GM12865 (cell line): ENCODE measurements at regions not wholly inside any gene's neighbourhood (a gene's known extent, or its start where the extent isn't known, plus 50 kb on each side); places are given as distances from the start of the nearest gene placed in this dataset.

Experiments used
- DNase-seq: peaks from one replicate; pipeline ENCODE4 v3.0.0; 2010; ENCODE audit warnings: low read depth
- H3K4me3 ChIP-seq: 2 replicates; pipeline ENCODE4 v1.5.1; 2011; ENCODE audit warnings: mild to moderate bottlenecking, low read depth, low read length, control low read depth
- CTCF ChIP-seq: IDR thresholded peaks from 2 replicates; pipeline ENCODE4 v1.5.1; 2011; ENCODE audit warnings: low read length, control low read depth, low read depth, inconsistent platforms; ENCODE audit not compliant: insufficient read depth; ENCODE audit errors: missing control alignments

DNA sequence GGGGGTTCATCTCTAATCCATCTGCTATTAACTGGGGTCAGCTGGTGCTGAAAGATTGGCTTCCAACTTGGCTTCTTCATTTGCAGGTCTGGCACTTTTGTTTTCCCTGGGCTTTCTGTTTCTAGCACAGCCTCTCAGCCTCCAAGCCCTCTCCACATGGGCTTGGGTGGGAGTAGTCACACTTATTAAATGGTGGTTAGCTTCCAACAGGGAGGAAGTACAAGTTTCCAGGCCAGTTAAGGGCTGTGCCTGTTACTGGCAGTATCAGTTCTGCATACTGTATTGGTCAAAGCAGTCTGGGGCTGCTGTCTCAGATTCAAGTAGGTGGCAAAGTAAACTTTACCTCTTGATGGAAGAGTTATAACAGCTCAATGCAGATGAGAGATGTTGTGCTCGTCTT is 627.1 kb upstream of the CCDC54 start:
- H3K4me3 ChIP-seq = no peak overlapping the region
- TF ChIP-seq CTCF = no peak
- no peak for DNase-seq

DNA sequence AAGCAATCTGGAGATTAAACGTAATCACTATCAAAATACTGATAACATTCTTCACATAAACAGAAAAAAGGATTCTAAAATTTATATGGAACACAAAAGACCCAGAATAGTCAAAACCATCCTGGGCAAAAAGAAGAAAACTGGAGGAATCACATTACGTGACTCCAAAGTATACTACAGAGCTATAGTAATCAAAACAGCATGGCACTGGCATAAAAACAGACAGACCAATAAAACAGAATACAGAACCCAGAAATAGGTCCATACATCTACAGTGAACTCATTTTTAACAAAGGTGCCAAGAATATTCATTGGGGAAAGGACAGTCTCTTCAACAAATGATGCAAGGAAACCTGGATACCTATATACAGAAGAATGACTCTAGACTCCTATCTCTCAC is 621.9 kb upstream of the CCDC54 start:
- no peak for DNase-seq
- TF ChIP-seq CTCF = no peak
- H3K4me3 ChIP-seq = no peak overlapping the region

- no peak for DNase-seq
- TF ChIP-seq CTCF = no peak
- H3K4me3 ChIP-seq = no peak overlapping the region
These were observed 620.3 kb upstream of the CCDC54 start for GRCh38 chr3:106756901-106757300.

DNA sequence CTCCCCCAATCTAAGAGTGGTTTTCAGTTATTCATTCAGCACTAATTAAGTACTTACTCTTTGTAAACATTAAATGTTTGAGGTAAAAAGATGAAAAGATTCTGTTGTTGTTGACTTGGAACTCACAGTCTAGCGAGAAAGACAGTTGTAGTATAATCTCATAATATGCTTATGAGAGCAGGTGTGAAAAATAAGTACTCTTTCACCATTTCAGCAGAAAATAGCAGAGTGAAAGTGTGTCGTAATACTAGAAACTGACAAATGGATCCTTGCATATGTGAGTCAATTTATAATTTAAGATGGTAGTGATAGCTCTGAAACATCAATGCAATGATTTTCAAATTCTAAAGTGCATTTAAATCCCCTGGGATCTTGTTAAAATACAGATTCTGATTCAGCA is 618.8 kb upstream of the CCDC54 start:
- no peak for TF ChIP-seq CTCF
- no peak for DNase-seq
- H3K4me3 ChIP-seq = no peak overlapping the region

DNA sequence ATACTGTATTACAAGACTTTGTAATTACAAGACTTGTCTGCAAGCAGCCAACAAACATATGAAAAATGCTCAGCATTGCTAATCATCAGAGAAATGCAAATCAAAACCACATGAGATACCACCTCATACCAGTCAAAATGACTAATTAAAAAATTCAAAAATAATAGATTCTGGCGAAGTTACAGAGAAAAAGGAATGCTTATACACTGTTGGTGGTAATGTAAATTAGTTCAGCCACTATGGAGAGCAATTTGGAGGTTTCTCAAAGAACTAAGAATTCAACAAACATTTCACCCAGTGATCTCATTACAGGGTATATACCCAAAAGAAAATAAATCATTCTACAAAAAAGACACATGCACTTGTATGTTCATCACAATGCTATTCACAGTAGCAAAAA is 617.5 kb upstream of the CCDC54 start:
- no peak for TF ChIP-seq CTCF
- H3K4me3 ChIP-seq = no peak overlapping the region
- no peak for DNase-seq

- no peak for TF ChIP-seq CTCF
- H3K4me3 ChIP-seq = no peak overlapping the region
- no peak for DNase-seq
These were observed 611.9 kb upstream of the CCDC54 start for GRCh38 chr3:106765342-106765741.

GRCh38 chr3:106768941-106769480 is 608.2 kb upstream of the CCDC54 start:
- DNase-seq = no peak
- TF ChIP-seq CTCF = no peak

More at GRCh38 chr3:106768941-106769480, 608.2 kb upstream of the CCDC54 start:
- H3K4me3 ChIP-seq = no peak overlapping the region
